GM10266 (cell line): ENCODE measurements at regions not wholly inside any gene's neighbourhood (a gene's known extent, or its start where the extent isn't known, plus 50 kb on each side); places are given as distances from the start of the nearest gene placed in this dataset.

ENCODE experiments used
- DNase-seq: peaks from one replicate; pipeline ENCODE4 v3.0.0; 2012; ENCODE audit errors: extremely low spot score
- TF ChIP-seq, protein P1 (sequence below): IDR thresholded peaks from 2 replicates; pipeline ENCODE4 v1.5.1; 2012; ENCODE audit warnings: mild to moderate bottlenecking, low read depth; ENCODE audit not compliant: control insufficient read depth, insufficient read depth; ENCODE audit errors: missing control alignments

DNA sequence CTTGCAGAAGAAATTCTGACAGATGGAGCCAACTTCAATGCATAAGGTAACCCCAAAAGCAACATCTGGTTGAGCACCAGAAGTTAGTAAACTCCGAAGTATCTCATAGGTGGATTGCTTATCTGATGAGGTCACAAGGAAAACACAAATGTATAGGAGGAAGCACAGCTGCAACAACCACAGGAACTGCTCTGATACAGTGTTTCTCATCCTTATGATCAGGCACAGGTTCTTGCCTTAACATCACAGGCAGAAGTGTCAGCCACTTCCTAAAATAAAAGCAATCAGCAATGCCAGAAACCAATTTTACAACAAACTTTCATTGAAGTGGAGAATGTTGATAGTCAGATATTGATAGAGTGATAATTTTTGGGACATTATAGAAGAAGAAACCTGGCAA lies 530.3 kb upstream of the FAT3 start:
- TF ChIP-seq, protein P1, sequence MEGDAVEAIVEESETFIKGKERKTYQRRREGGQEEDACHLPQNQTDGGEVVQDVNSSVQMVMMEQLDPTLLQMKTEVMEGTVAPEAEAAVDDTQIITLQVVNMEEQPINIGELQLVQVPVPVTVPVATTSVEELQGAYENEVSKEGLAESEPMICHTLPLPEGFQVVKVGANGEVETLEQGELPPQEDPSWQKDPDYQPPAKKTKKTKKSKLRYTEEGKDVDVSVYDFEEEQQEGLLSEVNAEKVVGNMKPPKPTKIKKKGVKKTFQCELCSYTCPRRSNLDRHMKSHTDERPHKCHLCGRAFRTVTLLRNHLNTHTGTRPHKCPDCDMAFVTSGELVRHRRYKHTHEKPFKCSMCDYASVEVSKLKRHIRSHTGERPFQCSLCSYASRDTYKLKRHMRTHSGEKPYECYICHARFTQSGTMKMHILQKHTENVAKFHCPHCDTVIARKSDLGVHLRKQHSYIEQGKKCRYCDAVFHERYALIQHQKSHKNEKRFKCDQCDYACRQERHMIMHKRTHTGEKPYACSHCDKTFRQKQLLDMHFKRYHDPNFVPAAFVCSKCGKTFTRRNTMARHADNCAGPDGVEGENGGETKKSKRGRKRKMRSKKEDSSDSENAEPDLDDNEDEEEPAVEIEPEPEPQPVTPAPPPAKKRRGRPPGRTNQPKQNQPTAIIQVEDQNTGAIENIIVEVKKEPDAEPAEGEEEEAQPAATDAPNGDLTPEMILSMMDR, result no peak

DNA sequence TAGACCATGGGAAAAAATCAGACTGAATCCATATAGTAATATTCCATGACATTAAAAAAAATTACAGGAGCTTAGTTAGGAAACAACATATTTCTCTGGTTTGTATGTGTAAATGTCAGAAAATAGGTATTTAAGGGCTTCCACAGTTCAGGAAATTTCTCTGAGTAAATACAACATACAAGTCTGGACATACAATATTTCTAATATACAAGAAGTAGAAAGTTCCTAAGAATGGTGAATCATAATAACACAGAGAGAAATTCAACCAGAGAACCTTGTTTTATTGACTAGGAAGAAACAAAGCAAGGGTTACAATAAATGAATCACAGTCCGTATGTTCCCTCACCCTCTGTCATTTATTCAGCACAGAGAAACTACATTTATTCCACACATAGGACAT lies 532.7 kb upstream of the FAT3 start:
- no peak for DNase-seq
- TF ChIP-seq, protein P1, result no peak

More for the DNA sequence above, 530.3 kb upstream of the FAT3 start:
- DNase-seq, result no peak

DNA sequence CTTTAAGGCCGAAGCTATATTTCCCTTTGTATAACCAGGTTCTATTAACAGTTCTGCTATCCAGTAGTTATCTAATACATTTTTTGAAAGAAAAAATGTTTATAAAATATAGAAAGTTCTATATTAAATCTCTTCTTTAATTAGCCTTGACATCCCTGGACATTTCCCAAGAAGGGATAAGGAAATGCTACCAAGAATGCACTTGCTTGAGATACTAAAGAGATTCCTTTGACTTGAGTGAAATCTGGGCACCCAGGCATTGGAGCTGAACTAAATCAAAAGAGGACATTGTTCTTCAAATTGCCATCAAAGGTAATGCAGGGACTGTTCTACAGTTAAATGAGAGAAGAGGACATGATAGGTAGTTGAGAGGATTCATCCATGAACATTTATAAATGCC lies 535.9 kb upstream of the FAT3 start:
- no peak for DNase-seq
- TF ChIP-seq, protein P1, result no peak

DNA sequence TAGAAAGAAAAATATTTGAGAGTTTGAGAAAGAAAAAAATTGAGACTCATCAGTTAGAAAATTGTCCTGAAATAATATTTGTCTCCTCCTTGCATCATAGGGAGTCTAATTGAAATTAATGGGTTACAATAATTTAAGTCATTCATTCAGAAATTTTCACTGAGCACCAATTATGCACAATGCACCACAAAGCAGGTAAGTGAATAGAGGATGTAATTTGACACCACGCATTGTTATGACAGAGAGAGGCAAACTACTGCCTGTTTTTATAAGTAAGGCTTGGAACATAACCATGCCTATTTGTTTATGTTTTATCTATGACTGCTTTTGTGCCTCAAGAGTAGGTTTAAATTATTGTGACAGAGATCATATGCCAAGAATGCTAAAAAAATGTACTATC lies 537.9 kb upstream of the FAT3 start:
- TF ChIP-seq, protein P1, result no peak
- DNase-seq, result no peak

DNA sequence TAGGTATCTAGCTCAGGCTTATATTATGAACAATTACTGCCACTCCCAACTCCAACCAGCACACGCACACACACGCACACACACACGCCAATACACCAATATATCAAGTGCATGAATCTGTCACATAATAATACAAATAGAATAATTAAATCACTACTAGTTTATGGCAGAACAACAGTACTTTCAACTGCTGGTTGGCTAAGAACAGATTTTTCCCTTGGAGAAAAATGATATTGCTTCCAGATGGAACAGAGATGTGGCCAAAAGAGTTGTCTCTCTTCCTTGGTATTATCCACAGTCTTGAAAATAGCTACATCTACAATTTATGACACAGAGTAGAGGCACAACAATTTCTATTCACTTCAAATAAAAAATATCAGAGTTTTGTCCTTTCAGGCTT lies 538.3 kb upstream of the FAT3 start:
- TF ChIP-seq, protein P1, result no peak
- DNase-seq, result no peak

DNA sequence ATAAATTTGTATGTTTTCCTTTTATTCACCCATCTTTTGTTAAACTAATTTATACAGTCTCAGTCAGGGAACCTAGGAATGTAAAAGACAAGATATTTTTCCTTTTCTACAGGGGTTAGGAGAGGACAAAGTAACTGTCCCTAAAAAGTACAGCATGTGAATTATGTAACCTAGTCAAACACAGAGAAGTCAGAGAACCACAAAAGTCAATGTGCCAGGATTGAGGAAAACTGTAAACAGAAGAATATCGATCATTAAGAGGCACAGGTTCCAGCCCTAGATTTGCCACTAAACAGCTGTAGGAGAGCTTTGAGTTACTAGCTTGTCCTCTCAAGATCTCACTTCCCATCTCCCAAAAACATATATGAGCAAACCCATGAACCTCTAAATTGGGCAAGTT lies 550.9 kb upstream of the FAT3 start:
- TF ChIP-seq, protein P1, result no peak
- DNase-seq, result no peak

DNA sequence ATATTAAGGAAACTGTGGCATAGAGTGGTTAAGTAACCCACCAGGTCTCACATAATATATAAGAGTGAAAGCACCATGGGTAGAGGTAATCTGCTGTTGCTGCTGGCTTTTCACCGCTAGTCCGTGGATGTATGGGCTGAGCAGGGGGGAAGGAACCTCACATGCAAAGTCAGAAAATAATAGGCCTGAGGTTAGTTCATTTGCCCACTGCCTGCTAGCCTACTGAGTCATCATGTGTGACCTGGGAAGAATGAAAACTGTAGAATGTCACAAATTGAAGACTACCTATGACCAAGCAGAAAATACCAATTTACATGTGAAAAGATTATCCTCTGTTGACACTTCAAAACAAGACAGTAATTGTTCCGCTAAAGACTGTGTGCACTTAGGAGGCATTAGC lies 560.1 kb upstream of the FAT3 start:
- no peak for DNase-seq
- TF ChIP-seq, protein P1, result no peak
